GM23338 (cell line): ENCODE measurements at regions not wholly inside any gene's neighbourhood (a gene's known extent, or its start where the extent isn't known, plus 50 kb on each side); places are given as distances from the start of the nearest gene placed in this dataset.

ENCODE experiments used
- ATAC-seq: fragments of 200-7000 bp; cut with Tn5 transposase; 3 replicates; pipeline ENCODE4 v1.9.1; 2020
- DNase-seq: peaks from one replicate; pipeline ENCODE4 v3.0.0-alpha.2; 2015; ENCODE audit warnings: low spot score
- H2AFZ ChIP-seq: fragments of 200-600 bp; sonication (generic); 2 replicates; pipeline ENCODE4 v1.8.0; 2016; ENCODE audit warnings: antibody characterized with exemption, mild to moderate bottlenecking, moderate library complexity
- H3F3A ChIP-seq: fragments of 200-600 bp; sonication (generic); replicated peaks from 2 replicates; pipeline ENCODE4 v1.8.0; 2017; ENCODE audit warnings: antibody characterized with exemption, mixed run types, low read depth
- H3K27ac ChIP-seq: fragments of 200-600 bp; sonication (generic); 2 replicates; pipeline ENCODE4 v1.6.1; 2016; ENCODE audit warnings: low read depth
- H3K27me3 ChIP-seq: fragments of 200-600 bp; sonication (generic); 2 replicates; pipeline ENCODE4 v1.8.0; 2016; ENCODE audit warnings: mild to moderate bottlenecking, mixed run types, moderate library complexity; ENCODE audit not compliant: insufficient read depth
- H3K36me3 ChIP-seq: fragments of 200-600 bp; sonication (generic); 2 replicates; pipeline ENCODE4 v1.8.0; 2016; ENCODE audit warnings: mild to moderate bottlenecking; ENCODE audit not compliant: insufficient read depth
- H3K4me1 ChIP-seq: fragments of 200-600 bp; sonication (generic); 2 replicates; pipeline ENCODE4 v1.8.0; 2016; ENCODE audit warnings: mild to moderate bottlenecking, moderate library complexity; ENCODE audit not compliant: insufficient read depth
- H3K4me2 ChIP-seq: fragments of 200-600 bp; sonication (generic); 2 replicates; pipeline ENCODE4 v1.7.1; 2017; ENCODE audit warnings: mixed run types
- H3K4me3 ChIP-seq: fragments of 200-600 bp; sonication (generic); 2 replicates; pipeline ENCODE4 v1.6.1; 2016; ENCODE audit warnings: mixed run types
- H3K79me2 ChIP-seq: fragments of 200-600 bp; sonication (generic); replicated peaks from 2 replicates; pipeline ENCODE4 v1.8.0; 2017; ENCODE audit warnings: mild to moderate bottlenecking; ENCODE audit not compliant: insufficient read depth
- H3K9me2 ChIP-seq: fragments of 200-600 bp; sonication (generic); 2 replicates; pipeline ENCODE4 v1.8.0; 2017; ENCODE audit not compliant: insufficient read depth
- H4K20me1 ChIP-seq: fragments of 200-600 bp; sonication (generic); replicated peaks from 2 replicates; pipeline ENCODE4 v1.8.0; 2017; ENCODE audit warnings: mild to moderate bottlenecking; ENCODE audit not compliant: insufficient read depth
- H3K27ac Mint-ChIP-seq: 2 replicates; pipeline ENCODE4 v1.8.0; 2020; ENCODE audit warnings: inconsistent platforms, mild to moderate bottlenecking, moderate library complexity, mixed read lengths
- H3K27me3 Mint-ChIP-seq: 3 replicates; pipeline ENCODE4 v1.8.0; 2022; ENCODE audit warnings: low read depth, mild to moderate bottlenecking, moderate library complexity, mixed read lengths, inconsistent platforms; ENCODE audit not compliant: insufficient read depth, poor library complexity
- H3K36me3 Mint-ChIP-seq: 3 replicates; pipeline ENCODE4 v1.8.0; 2021; ENCODE audit warnings: low read depth, mild to moderate bottlenecking, inconsistent platforms, moderate library complexity, mixed read lengths
- H3K4me1 Mint-ChIP-seq: 3 replicates; pipeline ENCODE4 v1.8.0; 2020; ENCODE audit warnings: mild to moderate bottlenecking, inconsistent platforms, mixed read lengths
- H3K4me3 Mint-ChIP-seq: 3 replicates; pipeline ENCODE4 v1.8.0; 2021; ENCODE audit warnings: moderate library complexity, mild to moderate bottlenecking, inconsistent platforms, mixed read lengths
- H3K9me3 Mint-ChIP-seq: 3 replicates; pipeline ENCODE4 v1.8.0; 2020; ENCODE audit warnings: moderate library complexity, mild to moderate bottlenecking, inconsistent platforms, mixed read lengths
- EZH2 ChIP-seq: fragments of 200-600 bp; sonication (generic); IDR thresholded peaks from one replicate; pipeline ENCODE4 v1.8.0; 2017; ENCODE audit warnings: antibody characterized with exemption, mild to moderate bottlenecking, low read depth; ENCODE audit not compliant: unreplicated experiment
- EZH2phosphoT487 ChIP-seq: fragments of 200-600 bp; sonication (generic); IDR thresholded peaks from one replicate; pipeline ENCODE4 v1.8.1; 2018; ENCODE audit warnings: antibody characterized with exemption; ENCODE audit not compliant: unreplicated experiment
- JUNB ChIP-seq: IDR thresholded peaks from one replicate; pipeline ENCODE4 v1.6.1; 2016; ENCODE audit warnings: antibody characterized with exemption; ENCODE audit not compliant: unreplicated experiment
- NANOG ChIP-seq: IDR thresholded peaks from 2 replicates; pipeline ENCODE4 v1.6.1; 2016; ENCODE audit warnings: antibody characterized with exemption, borderline replicate concordance
- STAT1 ChIP-seq: IDR thresholded peaks from one replicate; pipeline ENCODE4 v1.6.1; 2016; ENCODE audit warnings: antibody characterized with exemption; ENCODE audit not compliant: unreplicated experiment
- ZNF114 ChIP-seq: fragments of 250-450 bp; sonication (Bioruptor Pico); IDR thresholded peaks from 2 replicates; pipeline ENCODE4 v1.5.0; 2020; ENCODE audit warnings: mild to moderate bottlenecking, moderate library complexity
- ZNF331 ChIP-seq: fragments of 250-450 bp; sonication (Bioruptor Pico); IDR thresholded peaks from 2 replicates; pipeline ENCODE4 v1.5.0; 2020; ENCODE audit warnings: low read depth, mild to moderate bottlenecking, moderate library complexity
- TF ChIP-seq, protein P1 (sequence below): fragments of 250-450 bp; sonication (Bioruptor Pico); IDR thresholded peaks from 2 replicates; pipeline ENCODE4 v1.5.0; 2020; ENCODE audit warnings: mild to moderate bottlenecking, moderate library complexity
- TF ChIP-seq, protein P2 (sequence below): IDR thresholded peaks from one replicate; pipeline ENCODE4 v1.6.1; 2018; ENCODE audit warnings: antibody characterized with exemption; ENCODE audit not compliant: unreplicated experiment
- TF ChIP-seq, protein P3 (sequence below), 2 experiments: fragments of 200-600 bp in 1 of 2; sonication (generic) in 1 of 2; conservative IDR thresholded peaks; 2 replicates each; pipeline versions ENCODE4 v1.5.1 to v1.6.1; 2016 to 2017; ENCODE audit warnings: antibody characterized with exemption in 2 of 2, low read depth in 2 of 2, mild to moderate bottlenecking in 2 of 2, moderate library complexity in 1 of 2

DNA sequence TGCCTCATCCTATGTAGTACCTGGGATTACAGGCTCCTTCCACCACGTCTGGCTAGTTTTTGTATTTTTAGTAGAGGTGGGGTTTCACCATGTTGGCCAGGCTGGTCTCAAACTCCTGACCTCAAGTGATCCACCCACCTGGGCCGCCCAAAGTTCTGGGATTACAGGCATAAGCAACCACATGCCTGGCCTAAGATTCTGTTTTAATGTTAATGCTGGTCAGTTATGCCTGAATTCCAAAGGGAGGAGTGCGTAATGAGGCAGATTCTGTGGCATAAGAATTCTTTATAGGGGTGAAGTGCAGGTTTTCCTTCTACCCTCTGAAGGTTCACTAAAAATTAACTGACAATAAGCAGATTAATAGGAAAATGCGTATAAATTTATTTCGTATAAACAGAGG, 1343.8 kb upstream of the LRRTM1 start:
- Mint-ChIP-seq H3K27ac (peak overlapping the region; percentile 86), H3K4me3 (peak overlapping the region; percentile 23; the same call in 1 of the 3 replicates), H3K4me1 (peaks cover 35% of the 10 kb centered on the region), H3K9me3 (no peaks in the 10 kb centered on the region), H3K27me3 (no peaks in the 10 kb centered on the region), H3K36me3 (peaks cover 6% of the 10 kb centered on the region; the same call in 1 of the 3 replicates)
- Histone ChIP-seq H3K79me2 (no peaks in the 10 kb centered on the region), H2AFZ (no peak overlapping the region), H4K20me1 (no peaks in the 10 kb centered on the region), H3K36me3 (no peaks in the 10 kb centered on the region), H3K4me3 (0 out of 2 replicates have a peak overlapping the region, but pooled peaks have one; percentile 6), H3K4me1 (peaks cover 21% of the 10 kb centered on the region; the same call in 1 of the 2 replicates), H3K27me3 (no peaks in the 10 kb centered on the region), H3K27ac (peak overlapping the region; percentile 89), H3K9me2 (no peaks in the 10 kb centered on the region), H3F3A (no peaks in the 10 kb centered on the region), H3K4me2 (peak overlapping the region; percentile 30)
- peak; percentile 93 for ATAC-seq
- peak; percentile 77 for DNase-seq
- TF ChIP-seq EZH2 = no peak
- TF ChIP-seq, protein P1, sequence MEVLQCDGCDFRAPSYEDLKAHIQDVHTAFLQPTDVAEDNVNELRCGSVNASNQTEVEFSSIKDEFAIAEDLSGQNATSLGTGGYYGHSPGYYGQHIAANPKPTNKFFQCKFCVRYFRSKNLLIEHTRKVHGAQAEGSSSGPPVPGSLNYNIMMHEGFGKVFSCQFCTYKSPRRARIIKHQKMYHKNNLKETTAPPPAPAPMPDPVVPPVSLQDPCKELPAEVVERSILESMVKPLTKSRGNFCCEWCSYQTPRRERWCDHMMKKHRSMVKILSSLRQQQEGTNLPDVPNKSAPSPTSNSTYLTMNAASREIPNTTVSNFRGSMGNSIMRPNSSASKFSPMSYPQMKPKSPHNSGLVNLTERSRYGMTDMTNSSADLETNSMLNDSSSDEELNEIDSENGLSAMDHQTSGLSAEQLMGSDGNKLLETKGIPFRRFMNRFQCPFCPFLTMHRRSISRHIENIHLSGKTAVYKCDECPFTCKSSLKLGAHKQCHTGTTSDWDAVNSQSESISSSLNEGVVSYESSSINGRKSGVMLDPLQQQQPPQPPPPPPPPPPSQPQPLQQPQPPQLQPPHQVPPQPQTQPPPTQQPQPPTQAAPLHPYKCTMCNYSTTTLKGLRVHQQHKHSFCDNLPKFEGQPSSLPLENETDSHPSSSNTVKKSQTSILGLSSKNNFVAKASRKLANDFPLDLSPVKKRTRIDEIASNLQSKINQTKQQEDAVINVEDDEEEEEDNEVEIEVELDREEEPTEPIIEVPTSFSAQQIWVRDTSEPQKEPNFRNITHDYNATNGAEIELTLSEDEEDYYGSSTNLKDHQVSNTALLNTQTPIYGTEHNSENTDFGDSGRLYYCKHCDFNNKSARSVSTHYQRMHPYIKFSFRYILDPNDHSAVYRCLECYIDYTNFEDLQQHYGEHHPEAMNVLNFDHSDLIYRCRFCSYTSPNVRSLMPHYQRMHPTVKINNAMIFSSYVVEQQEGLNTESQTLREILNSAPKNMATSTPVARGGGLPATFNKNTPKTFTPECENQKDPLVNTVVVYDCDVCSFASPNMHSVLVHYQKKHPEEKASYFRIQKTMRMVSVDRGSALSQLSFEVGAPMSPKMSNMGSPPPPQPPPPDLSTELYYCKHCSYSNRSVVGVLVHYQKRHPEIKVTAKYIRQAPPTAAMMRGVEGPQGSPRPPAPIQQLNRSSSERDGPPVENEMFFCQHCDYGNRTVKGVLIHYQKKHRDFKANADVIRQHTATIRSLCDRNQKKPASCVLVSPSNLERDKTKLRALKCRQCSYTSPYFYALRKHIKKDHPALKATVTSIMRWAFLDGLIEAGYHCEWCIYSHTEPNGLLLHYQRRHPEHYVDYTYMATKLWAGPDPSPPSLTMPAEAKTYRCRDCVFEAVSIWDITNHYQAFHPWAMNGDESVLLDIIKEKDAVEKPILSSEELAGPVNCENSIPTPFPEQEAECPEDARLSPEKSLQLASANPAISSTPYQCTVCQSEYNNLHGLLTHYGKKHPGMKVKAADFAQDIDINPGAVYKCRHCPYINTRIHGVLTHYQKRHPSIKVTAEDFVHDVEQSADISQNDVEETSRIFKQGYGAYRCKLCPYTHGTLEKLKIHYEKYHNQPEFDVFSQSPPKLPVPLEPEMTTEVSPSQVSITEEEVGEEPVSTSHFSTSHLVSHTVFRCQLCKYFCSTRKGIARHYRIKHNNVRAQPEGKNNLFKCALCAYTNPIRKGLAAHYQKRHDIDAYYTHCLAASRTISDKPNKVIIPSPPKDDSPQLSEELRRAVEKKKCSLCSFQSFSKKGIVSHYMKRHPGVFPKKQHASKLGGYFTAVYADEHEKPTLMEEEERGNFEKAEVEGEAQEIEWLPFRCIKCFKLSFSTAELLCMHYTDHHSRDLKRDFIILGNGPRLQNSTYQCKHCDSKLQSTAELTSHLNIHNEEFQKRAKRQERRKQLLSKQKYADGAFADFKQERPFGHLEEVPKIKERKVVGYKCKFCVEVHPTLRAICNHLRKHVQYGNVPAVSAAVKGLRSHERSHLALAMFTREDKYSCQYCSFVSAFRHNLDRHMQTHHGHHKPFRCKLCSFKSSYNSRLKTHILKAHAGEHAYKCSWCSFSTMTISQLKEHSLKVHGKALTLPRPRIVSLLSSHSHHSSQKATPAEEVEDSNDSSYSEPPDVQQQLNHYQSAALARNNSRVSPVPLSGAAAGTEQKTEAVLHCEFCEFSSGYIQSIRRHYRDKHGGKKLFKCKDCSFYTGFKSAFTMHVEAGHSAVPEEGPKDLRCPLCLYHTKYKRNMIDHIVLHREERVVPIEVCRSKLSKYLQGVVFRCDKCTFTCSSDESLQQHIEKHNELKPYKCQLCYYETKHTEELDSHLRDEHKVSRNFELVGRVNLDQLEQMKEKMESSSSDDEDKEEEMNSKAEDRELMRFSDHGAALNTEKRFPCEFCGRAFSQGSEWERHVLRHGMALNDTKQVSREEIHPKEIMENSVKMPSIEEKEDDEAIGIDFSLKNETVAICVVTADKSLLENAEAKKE (CRISPR knock-in tag) = peak; percentile 68; the same call in 1 of the 2 replicates

GRCh38 chr2:81647715-81648230, 1343.2 kb upstream of the LRRTM1 start:
- Mint-ChIP-seq H3K4me3 (peak overlapping the region; percentile 16; the same call in 1 of the 3 replicates), H3K27ac (peak overlapping the region; percentile 86), H3K9me3 (no peaks in the 10 kb centered on the region), H3K27me3 (no peaks in the 10 kb centered on the region), H3K4me1 (peaks cover 35% of the 10 kb centered on the region), H3K36me3 (peaks cover 6% of the 10 kb centered on the region; the same call in 1 of the 3 replicates)
- 0 out of 2 replicates have a peak overlapping the region, but pooled peaks have one; percentile 6 for H3K4me3 ChIP-seq
- no peaks in the 10 kb centered on the region for H3K27me3 ChIP-seq
- H4K20me1 ChIP-seq = no peaks in the 10 kb centered on the region
- H3K4me1 ChIP-seq = peaks cover 21% of the 10 kb centered on the region; the same call in 1 of the 2 replicates
- H3K36me3 ChIP-seq = no peaks in the 10 kb centered on the region
- no peaks in the 10 kb centered on the region for H3K79me2 ChIP-seq
- no peak overlapping the region for H2AFZ ChIP-seq
- peak overlapping the region; percentile 30 for H3K4me2 ChIP-seq
- ATAC-seq = peak; percentile 70
- H3K27ac ChIP-seq = peak overlapping the region; percentile 89
- no peaks in the 10 kb centered on the region for H3F3A ChIP-seq
- peak; percentile 52 for DNase-seq
- no peaks in the 10 kb centered on the region for H3K9me2 ChIP-seq
- TF ChIP-seq, protein P2, sequence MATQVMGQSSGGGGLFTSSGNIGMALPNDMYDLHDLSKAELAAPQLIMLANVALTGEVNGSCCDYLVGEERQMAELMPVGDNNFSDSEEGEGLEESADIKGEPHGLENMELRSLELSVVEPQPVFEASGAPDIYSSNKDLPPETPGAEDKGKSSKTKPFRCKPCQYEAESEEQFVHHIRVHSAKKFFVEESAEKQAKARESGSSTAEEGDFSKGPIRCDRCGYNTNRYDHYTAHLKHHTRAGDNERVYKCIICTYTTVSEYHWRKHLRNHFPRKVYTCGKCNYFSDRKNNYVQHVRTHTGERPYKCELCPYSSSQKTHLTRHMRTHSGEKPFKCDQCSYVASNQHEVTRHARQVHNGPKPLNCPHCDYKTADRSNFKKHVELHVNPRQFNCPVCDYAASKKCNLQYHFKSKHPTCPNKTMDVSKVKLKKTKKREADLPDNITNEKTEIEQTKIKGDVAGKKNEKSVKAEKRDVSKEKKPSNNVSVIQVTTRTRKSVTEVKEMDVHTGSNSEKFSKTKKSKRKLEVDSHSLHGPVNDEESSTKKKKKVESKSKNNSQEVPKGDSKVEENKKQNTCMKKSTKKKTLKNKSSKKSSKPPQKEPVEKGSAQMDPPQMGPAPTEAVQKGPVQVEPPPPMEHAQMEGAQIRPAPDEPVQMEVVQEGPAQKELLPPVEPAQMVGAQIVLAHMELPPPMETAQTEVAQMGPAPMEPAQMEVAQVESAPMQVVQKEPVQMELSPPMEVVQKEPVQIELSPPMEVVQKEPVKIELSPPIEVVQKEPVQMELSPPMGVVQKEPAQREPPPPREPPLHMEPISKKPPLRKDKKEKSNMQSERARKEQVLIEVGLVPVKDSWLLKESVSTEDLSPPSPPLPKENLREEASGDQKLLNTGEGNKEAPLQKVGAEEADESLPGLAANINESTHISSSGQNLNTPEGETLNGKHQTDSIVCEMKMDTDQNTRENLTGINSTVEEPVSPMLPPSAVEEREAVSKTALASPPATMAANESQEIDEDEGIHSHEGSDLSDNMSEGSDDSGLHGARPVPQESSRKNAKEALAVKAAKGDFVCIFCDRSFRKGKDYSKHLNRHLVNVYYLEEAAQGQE = no peak
- no peak for TF ChIP-seq ZNF331
- TF ChIP-seq EZH2phosphoT487 = no peak
- no peak for TF ChIP-seq NANOG
- TF ChIP-seq STAT1 = no peak
- TF ChIP-seq, protein P3, sequence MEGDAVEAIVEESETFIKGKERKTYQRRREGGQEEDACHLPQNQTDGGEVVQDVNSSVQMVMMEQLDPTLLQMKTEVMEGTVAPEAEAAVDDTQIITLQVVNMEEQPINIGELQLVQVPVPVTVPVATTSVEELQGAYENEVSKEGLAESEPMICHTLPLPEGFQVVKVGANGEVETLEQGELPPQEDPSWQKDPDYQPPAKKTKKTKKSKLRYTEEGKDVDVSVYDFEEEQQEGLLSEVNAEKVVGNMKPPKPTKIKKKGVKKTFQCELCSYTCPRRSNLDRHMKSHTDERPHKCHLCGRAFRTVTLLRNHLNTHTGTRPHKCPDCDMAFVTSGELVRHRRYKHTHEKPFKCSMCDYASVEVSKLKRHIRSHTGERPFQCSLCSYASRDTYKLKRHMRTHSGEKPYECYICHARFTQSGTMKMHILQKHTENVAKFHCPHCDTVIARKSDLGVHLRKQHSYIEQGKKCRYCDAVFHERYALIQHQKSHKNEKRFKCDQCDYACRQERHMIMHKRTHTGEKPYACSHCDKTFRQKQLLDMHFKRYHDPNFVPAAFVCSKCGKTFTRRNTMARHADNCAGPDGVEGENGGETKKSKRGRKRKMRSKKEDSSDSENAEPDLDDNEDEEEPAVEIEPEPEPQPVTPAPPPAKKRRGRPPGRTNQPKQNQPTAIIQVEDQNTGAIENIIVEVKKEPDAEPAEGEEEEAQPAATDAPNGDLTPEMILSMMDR (conservative IDR thresholded peaks at IDR 0.05; ENCODE audit: low read depth in 2 of 2) = no peak
- TF ChIP-seq ZNF114 (CRISPR knock-in tag) = no peak
- TF ChIP-seq JUNB = no peak
